ENCODE measurements at regions not wholly inside any gene's neighbourhood (a gene's known extent, or its start where the extent isn't known, plus 50 kb on each side); places are given as distances from the start of the nearest gene placed in this dataset.

- peaks cover 2% of the 10 kb centered on the region for H3K9me3 Mint-ChIP-seq
- no peak overlapping the region for H3K4me2 ChIP-seq
- TF ChIP-seq EZH2phosphoT487 (IDR thresholded peaks at IDR 0.05) (no peak), CTCF (IDR thresholded peaks at IDR 0.05) (no peak), EZH2 (IDR thresholded peaks at IDR 0.05) (no peak)
- H3K27ac ChIP-seq = no peak overlapping the region
- H3K9me3 ChIP-seq (ENCODE audit: low read depth) = no peaks in the 10 kb centered on the region
- DNase-seq (ENCODE audit: low spot score) = no peak
- H3K4me3 ChIP-seq = no peak overlapping the region
- H3K36me3 ChIP-seq = no peaks in the 10 kb centered on the region
- H2AFZ ChIP-seq (replicated peaks) = no peak overlapping the region
- H3K4me1 ChIP-seq = no peaks in the 10 kb centered on the region
- H3K27me3 ChIP-seq = no peaks in the 10 kb centered on the region
- no peaks in the 10 kb centered on the region for H3F3A ChIP-seq (ENCODE audit: low read depth)
- no peak overlapping the region for H3K9ac ChIP-seq
- H3K36me3 Mint-ChIP-seq = no peaks in the 10 kb centered on the region
- peaks cover 2% of the 10 kb centered on the region for H3K27me3 Mint-ChIP-seq (ENCODE audit: insufficient read depth, low read depth)
- no peaks in the 10 kb centered on the region for H3K4me1 Mint-ChIP-seq
- H3K27ac Mint-ChIP-seq = no peak overlapping the region
- H4K20me1 ChIP-seq (ENCODE audit: low read depth) = no peaks in the 10 kb centered on the region
- H3K4me3 Mint-ChIP-seq = no peak overlapping the region
- H3K79me2 ChIP-seq (ENCODE audit: low read depth) = no peaks in the 10 kb centered on the region
These were observed 149.5 kb upstream of the VWC2 start for GRCh38 chr7:49623943-49624342.

GRCh38 chr7:49624611-49625010, 148.8 kb upstream of the VWC2 start:
- H3F3A ChIP-seq (ENCODE audit: low read depth) = no peaks in the 10 kb centered on the region
- H3K36me3 Mint-ChIP-seq = no peaks in the 10 kb centered on the region

GRCh38 chr7:49630513-49630912, 142.9 kb upstream of the VWC2 start:
- Histone ChIP-seq H3K27ac (no peak overlapping the region), H3K9me3 (ENCODE audit: low read depth) (no peaks in the 10 kb centered on the region), H4K20me1 (ENCODE audit: low read depth) (no peaks in the 10 kb centered on the region), H3K9ac (no peak overlapping the region), H3K27me3 (no peaks in the 10 kb centered on the region), H3K36me3 (no peaks in the 10 kb centered on the region), H2AFZ (replicated peaks) (no peak overlapping the region), H3K4me1 (no peaks in the 10 kb centered on the region), H3K79me2 (ENCODE audit: low read depth) (no peaks in the 10 kb centered on the region), H3K4me3 (no peak overlapping the region), H3K4me2 (no peak overlapping the region), H3F3A (ENCODE audit: low read depth) (no peaks in the 10 kb centered on the region)
- no peak for TF ChIP-seq CTCF (IDR thresholded peaks at IDR 0.05)
- H3K36me3 Mint-ChIP-seq = no peaks in the 10 kb centered on the region
- H3K27ac Mint-ChIP-seq = no peak overlapping the region
- H3K4me3 Mint-ChIP-seq = no peak overlapping the region
- no peaks in the 10 kb centered on the region for H3K9me3 Mint-ChIP-seq
- H3K4me1 Mint-ChIP-seq = no peaks in the 10 kb centered on the region
- no peak for DNase-seq (ENCODE audit: low spot score)
- H3K27me3 Mint-ChIP-seq (ENCODE audit: insufficient read depth, low read depth) = peaks cover 2% of the 10 kb centered on the region

More at GRCh38 chr7:49624611-49625010, 148.8 kb upstream of the VWC2 start:
- no peak for TF ChIP-seq EZH2phosphoT487 (IDR thresholded peaks at IDR 0.05)
- no peak for TF ChIP-seq CTCF (IDR thresholded peaks at IDR 0.05)
- no peak for TF ChIP-seq EZH2 (IDR thresholded peaks at IDR 0.05)
- Mint-ChIP-seq H3K4me1 (no peaks in the 10 kb centered on the region), H3K4me3 (no peak overlapping the region), H3K27me3 (ENCODE audit: insufficient read depth, low read depth) (peaks cover 2% of the 10 kb centered on the region), H3K9me3 (peaks cover 2% of the 10 kb centered on the region), H3K27ac (no peak overlapping the region)
- Histone ChIP-seq H3K27me3 (no peaks in the 10 kb centered on the region), H3K9me3 (ENCODE audit: low read depth) (no peaks in the 10 kb centered on the region), H2AFZ (replicated peaks) (no peak overlapping the region), H3K27ac (no peak overlapping the region), H3K4me1 (no peaks in the 10 kb centered on the region), H3K4me3 (no peak overlapping the region), H3K36me3 (no peaks in the 10 kb centered on the region), H4K20me1 (ENCODE audit: low read depth) (no peaks in the 10 kb centered on the region), H3K79me2 (ENCODE audit: low read depth) (no peaks in the 10 kb centered on the region), H3K4me2 (no peak overlapping the region), H3K9ac (no peak overlapping the region)
- DNase-seq (ENCODE audit: low spot score) = no peak
